ENCODE measurements at regions not wholly inside any gene's neighbourhood (a gene's known extent, or its start where the extent isn't known, plus 50 kb on each side); places are given as distances from the start of the nearest gene placed in this dataset.
"Not testable (repeated sequence)": the region's sequence is repeated elsewhere in the genome, so short reads cannot be mapped to it uniquely, and the experiment has no call there.

DNA sequence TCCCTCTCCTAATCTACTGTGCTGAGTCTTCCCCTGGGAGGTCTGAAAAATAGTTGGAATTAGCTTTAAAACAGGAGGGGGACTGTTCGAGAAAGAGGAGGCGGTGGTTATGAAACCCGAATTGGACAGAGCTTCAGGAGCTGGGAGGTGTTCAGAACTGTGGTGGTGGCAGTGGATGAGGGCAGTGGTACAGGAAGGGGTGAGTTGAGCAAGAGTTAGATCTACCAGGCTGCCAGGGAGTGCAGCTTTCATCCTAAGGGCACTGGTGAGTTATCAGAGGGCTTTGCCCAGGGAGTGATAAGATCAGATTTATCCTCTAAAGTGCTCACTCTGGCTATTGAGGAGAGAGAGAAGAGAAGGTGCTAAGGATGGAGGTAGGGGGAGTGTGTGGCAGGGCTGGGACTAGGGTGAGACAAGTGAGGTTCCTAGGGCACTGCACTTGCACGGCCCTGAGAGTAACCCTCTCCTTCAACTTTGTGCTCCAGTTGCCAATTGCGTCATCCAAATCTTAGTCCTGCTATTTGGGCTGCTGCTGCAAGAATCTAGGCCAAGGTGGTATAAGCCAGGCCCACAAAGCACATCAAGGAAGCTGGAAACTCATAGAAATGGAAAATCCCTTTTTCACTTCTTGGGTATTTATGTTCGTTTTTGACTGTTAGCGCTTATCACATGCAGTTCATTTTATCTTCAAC lies 540.3 kb downstream of the XYLT1 start:
- TF ChIP-seq EZH2phosphoT487 (IDR thresholded peaks at IDR 0.05; ENCODE audit: borderline replicate concordance, low read length) = no peak
- TF ChIP-seq, protein P1, sequence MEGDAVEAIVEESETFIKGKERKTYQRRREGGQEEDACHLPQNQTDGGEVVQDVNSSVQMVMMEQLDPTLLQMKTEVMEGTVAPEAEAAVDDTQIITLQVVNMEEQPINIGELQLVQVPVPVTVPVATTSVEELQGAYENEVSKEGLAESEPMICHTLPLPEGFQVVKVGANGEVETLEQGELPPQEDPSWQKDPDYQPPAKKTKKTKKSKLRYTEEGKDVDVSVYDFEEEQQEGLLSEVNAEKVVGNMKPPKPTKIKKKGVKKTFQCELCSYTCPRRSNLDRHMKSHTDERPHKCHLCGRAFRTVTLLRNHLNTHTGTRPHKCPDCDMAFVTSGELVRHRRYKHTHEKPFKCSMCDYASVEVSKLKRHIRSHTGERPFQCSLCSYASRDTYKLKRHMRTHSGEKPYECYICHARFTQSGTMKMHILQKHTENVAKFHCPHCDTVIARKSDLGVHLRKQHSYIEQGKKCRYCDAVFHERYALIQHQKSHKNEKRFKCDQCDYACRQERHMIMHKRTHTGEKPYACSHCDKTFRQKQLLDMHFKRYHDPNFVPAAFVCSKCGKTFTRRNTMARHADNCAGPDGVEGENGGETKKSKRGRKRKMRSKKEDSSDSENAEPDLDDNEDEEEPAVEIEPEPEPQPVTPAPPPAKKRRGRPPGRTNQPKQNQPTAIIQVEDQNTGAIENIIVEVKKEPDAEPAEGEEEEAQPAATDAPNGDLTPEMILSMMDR (IDR thresholded peaks at IDR 0.05; ENCODE audit: low read depth, low read length, poor library complexity, severe bottlenecking) = no peak
- Histone ChIP-seq H3K4me1 (ENCODE audit: control insufficient read depth, low read length) (no peaks in the 10 kb centered on the region), H3K79me2 (ENCODE audit: control insufficient read depth, low read length) (no peaks in the 10 kb centered on the region), H3K27ac (ENCODE audit: low read depth, low read length) (no peak overlapping the region), H3K4me3 (ENCODE audit: low read length) (no peak overlapping the region), H3K27me3 (ENCODE audit: control insufficient read depth, low read length) (no peaks in the 10 kb centered on the region), H3K36me3 (ENCODE audit: control insufficient read depth, low read length) (no peaks in the 10 kb centered on the region), H3F3A (ENCODE audit: control insufficient read depth, insufficient read depth) (no peaks in the 10 kb centered on the region), H3K9me2 (replicated peaks; ENCODE audit: control insufficient read depth, low read length) (no peaks in the 10 kb centered on the region), H4K20me1 (ENCODE audit: control insufficient read depth, insufficient read depth, low read depth, low read length) (no peaks in the 10 kb centered on the region), H3K9me3 (ENCODE audit: control insufficient read depth, insufficient read depth, low read length) (no peaks in the 10 kb centered on the region), H3K4me2 (ENCODE audit: low read length) (no peak overlapping the region)

DNA sequence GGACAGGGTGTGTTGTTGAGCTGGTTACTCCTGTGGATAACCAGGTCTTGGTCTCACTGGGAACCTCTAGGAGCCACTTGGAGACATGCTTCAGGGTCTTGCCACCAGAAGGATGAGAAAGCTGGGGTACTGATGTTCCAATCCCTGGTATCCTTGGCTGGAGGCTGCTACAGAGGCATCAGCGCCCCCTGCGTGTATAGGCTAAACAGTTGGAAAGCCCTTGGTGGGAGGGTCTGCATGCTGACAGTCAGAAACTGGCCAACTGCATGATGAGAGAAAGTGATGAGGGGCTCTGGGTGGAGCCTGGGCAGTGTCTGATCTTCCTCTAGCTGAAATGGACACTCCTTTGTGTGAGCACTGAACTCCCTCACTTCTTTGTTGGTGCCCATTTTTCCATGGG lies 536.9 kb downstream of the XYLT1 start:
- Histone ChIP-seq H3F3A (ENCODE audit: control insufficient read depth, insufficient read depth) (no peaks in the 10 kb centered on the region), H3K36me3 (ENCODE audit: control insufficient read depth, low read length) (no peaks in the 10 kb centered on the region), H3K9me2 (replicated peaks; ENCODE audit: control insufficient read depth, low read length) (no peaks in the 10 kb centered on the region), H3K4me1 (ENCODE audit: control insufficient read depth, low read length) (no peaks in the 10 kb centered on the region), H3K79me2 (ENCODE audit: control insufficient read depth, low read length) (no peaks in the 10 kb centered on the region), H3K4me2 (ENCODE audit: low read length) (no peak overlapping the region), H3K9me3 (ENCODE audit: control insufficient read depth, insufficient read depth, low read length) (no peaks in the 10 kb centered on the region), H3K4me3 (ENCODE audit: low read length) (no peak overlapping the region), H4K20me1 (ENCODE audit: control insufficient read depth, insufficient read depth, low read depth, low read length) (no peaks in the 10 kb centered on the region), H3K27ac (ENCODE audit: low read depth, low read length) (no peak overlapping the region), H3K27me3 (ENCODE audit: control insufficient read depth, low read length) (no peaks in the 10 kb centered on the region; the same call in 1 of the 2 replicates)
- TF ChIP-seq, protein P1 (IDR thresholded peaks at IDR 0.05; ENCODE audit: low read depth, low read length, poor library complexity, severe bottlenecking) = no peak
- no peak for TF ChIP-seq EZH2phosphoT487 (IDR thresholded peaks at IDR 0.05; ENCODE audit: borderline replicate concordance, low read length)

DNA sequence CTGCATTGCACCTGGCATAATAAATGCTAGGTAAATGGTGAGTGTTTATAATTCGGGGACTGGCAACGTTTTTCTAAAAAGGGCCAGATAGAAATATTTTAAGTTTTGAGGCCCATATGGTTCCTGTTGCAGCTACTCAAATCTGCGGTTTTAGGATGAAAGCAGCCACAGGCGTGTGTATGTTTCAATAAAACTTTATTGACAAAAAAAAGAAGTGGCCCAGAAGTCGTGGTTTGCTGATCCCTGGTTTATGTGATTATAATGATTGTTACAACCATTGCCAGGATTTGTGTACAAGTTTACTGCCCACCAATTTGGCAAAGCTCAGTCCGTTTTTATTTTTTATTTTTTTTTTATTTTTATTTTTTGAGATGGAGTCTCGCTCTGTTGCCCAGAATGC lies 536.1 kb downstream of the XYLT1 start:
- no peaks in the 10 kb centered on the region for H3K36me3 ChIP-seq (ENCODE audit: control insufficient read depth, low read length)
- no peaks in the 10 kb centered on the region for H3K4me1 ChIP-seq (ENCODE audit: control insufficient read depth, low read length)
- no peaks in the 10 kb centered on the region for H3K79me2 ChIP-seq (ENCODE audit: control insufficient read depth, low read length)
- TF ChIP-seq EZH2phosphoT487 (IDR thresholded peaks at IDR 0.05; ENCODE audit: borderline replicate concordance, low read length) = no peak
- TF ChIP-seq, protein P1 (IDR thresholded peaks at IDR 0.05; ENCODE audit: low read depth, low read length, poor library complexity, severe bottlenecking) = no peak
- no peaks in the 10 kb centered on the region for H3K9me3 ChIP-seq (ENCODE audit: control insufficient read depth, insufficient read depth, low read length)
- H3K27me3 ChIP-seq (ENCODE audit: control insufficient read depth, low read length) = no peaks in the 10 kb centered on the region; the same call in 1 of the 2 replicates
- H3F3A ChIP-seq (ENCODE audit: control insufficient read depth, insufficient read depth) = no peaks in the 10 kb centered on the region
- no peaks in the 10 kb centered on the region for H4K20me1 ChIP-seq (ENCODE audit: control insufficient read depth, insufficient read depth, low read depth, low read length)
- no peak overlapping the region for H3K4me2 ChIP-seq (ENCODE audit: low read length)
- no peak overlapping the region for H3K4me3 ChIP-seq (ENCODE audit: low read length)
- no peak overlapping the region for H3K27ac ChIP-seq (ENCODE audit: low read depth, low read length)
- no peaks in the 10 kb centered on the region for H3K9me2 ChIP-seq (replicated peaks; ENCODE audit: control insufficient read depth, low read length)

DNA sequence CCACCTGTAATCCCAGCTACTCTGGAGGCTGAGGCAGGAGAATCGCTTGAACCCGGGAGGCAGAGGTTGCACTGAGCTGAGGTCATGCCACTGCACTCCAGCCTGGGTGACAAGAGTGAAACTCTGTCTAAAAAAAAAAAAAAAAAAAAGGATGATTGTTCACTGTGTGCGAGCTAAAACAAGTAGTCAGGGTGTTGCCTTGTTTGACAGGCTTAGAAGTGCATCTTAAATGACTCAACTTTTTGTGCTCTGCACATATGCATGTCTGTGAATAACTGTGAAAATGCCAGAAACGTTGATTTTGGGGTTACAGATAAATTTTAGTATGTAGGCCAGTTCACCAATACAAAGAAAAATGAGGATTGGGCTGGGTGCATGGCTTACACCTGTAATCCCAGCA lies 534.9 kb downstream of the XYLT1 start:
- not testable (repeated sequence) for H4K20me1 ChIP-seq (ENCODE audit: control insufficient read depth, insufficient read depth, low read depth, low read length); H3K4me1 ChIP-seq (ENCODE audit: control insufficient read depth, low read length); H3K9me3 ChIP-seq (ENCODE audit: control insufficient read depth, insufficient read depth, low read length); H3K36me3 ChIP-seq (ENCODE audit: control insufficient read depth, low read length); H3K4me2 ChIP-seq (ENCODE audit: low read length); H3K27me3 ChIP-seq (ENCODE audit: control insufficient read depth, low read length); H3K4me3 ChIP-seq (ENCODE audit: low read length); H3F3A ChIP-seq (ENCODE audit: control insufficient read depth, insufficient read depth); H3K27ac ChIP-seq (ENCODE audit: low read depth, low read length); H3K9me2 ChIP-seq (replicated peaks; ENCODE audit: control insufficient read depth, low read length); H3K79me2 ChIP-seq (ENCODE audit: control insufficient read depth, low read length)

All from DOHH2 (cell line).